ENCODE measurements at regions not wholly inside any gene's neighbourhood (a gene's known extent, or its start where the extent isn't known, plus 50 kb on each side); places are given as distances from the start of the nearest gene placed in this dataset.

- no peaks in the 10 kb centered on the region for H3K9me3 ChIP-seq (ENCODE audit: severe bottlenecking)
- H3K27me3 ChIP-seq (ENCODE audit: insufficient read depth, poor library complexity, severe bottlenecking) = no peaks in the 10 kb centered on the region
- H3K4me1 ChIP-seq (ENCODE audit: insufficient read depth, poor library complexity, severe bottlenecking) = no peaks in the 10 kb centered on the region
- DNase-seq (ENCODE audit: low spot score) (no peak), ATAC-seq (ENCODE audit: low read depth) (no peak)
- no peaks in the 10 kb centered on the region for H3K36me3 ChIP-seq (ENCODE audit: low read depth)
- no peak overlapping the region for H3K4me3 ChIP-seq (ENCODE audit: severe bottlenecking)
- TF ChIP-seq CTCF (IDR thresholded peaks at IDR 0.05; ENCODE audit: poor library complexity, severe bottlenecking) = no peak
- no peak overlapping the region for H3K27ac ChIP-seq (ENCODE audit: poor library complexity, severe bottlenecking)
Observed at GRCh38 chr13:82664183-82664582, 1218.1 kb downstream of the SLITRK1 start.

GRCh38 chr13:82661126-82661525, 1221.1 kb downstream of the SLITRK1 start:
- no peak overlapping the region for H3K4me3 ChIP-seq (ENCODE audit: severe bottlenecking)
- H3K36me3 ChIP-seq (ENCODE audit: low read depth) = no peaks in the 10 kb centered on the region
- DNase-seq (ENCODE audit: low spot score) = no peak
- no peak for ATAC-seq (ENCODE audit: low read depth)
- no peaks in the 10 kb centered on the region for H3K27me3 ChIP-seq (ENCODE audit: insufficient read depth, poor library complexity, severe bottlenecking)
- H3K27ac ChIP-seq (ENCODE audit: poor library complexity, severe bottlenecking) = no peak overlapping the region
- no peaks in the 10 kb centered on the region for H3K9me3 ChIP-seq (ENCODE audit: severe bottlenecking)
- H3K4me1 ChIP-seq (ENCODE audit: insufficient read depth, poor library complexity, severe bottlenecking) = no peaks in the 10 kb centered on the region
- no peak for TF ChIP-seq CTCF (IDR thresholded peaks at IDR 0.05; ENCODE audit: poor library complexity, severe bottlenecking)

GRCh38 chr13:82658811-82659210, 1223.5 kb downstream of the SLITRK1 start:
- no peak for TF ChIP-seq CTCF (IDR thresholded peaks at IDR 0.05; ENCODE audit: poor library complexity, severe bottlenecking)

GRCh38 chr13:82657471-82657870, 1224.8 kb downstream of the SLITRK1 start:
- H3K27ac ChIP-seq (ENCODE audit: poor library complexity, severe bottlenecking) = no peak overlapping the region
- H3K36me3 ChIP-seq (ENCODE audit: low read depth) = no peaks in the 10 kb centered on the region
- TF ChIP-seq CTCF (IDR thresholded peaks at IDR 0.05; ENCODE audit: poor library complexity, severe bottlenecking) = no peak
- no peaks in the 10 kb centered on the region for H3K27me3 ChIP-seq (ENCODE audit: insufficient read depth, poor library complexity, severe bottlenecking)
- H3K9me3 ChIP-seq (ENCODE audit: severe bottlenecking) = no peaks in the 10 kb centered on the region
- DNase-seq (ENCODE audit: low spot score) (no peak), ATAC-seq (ENCODE audit: low read depth) (no peak)
- peaks cover 6% of the 10 kb centered on the region for H3K4me1 ChIP-seq (ENCODE audit: insufficient read depth, poor library complexity, severe bottlenecking)
- no peak overlapping the region for H3K4me3 ChIP-seq (ENCODE audit: severe bottlenecking)

More at GRCh38 chr13:82658811-82659210, 1223.5 kb downstream of the SLITRK1 start:
- Histone ChIP-seq H3K36me3 (ENCODE audit: low read depth) (no peaks in the 10 kb centered on the region), H3K27ac (ENCODE audit: poor library complexity, severe bottlenecking) (no peak overlapping the region), H3K4me1 (ENCODE audit: insufficient read depth, poor library complexity, severe bottlenecking) (peaks cover 6% of the 10 kb centered on the region), H3K4me3 (ENCODE audit: severe bottlenecking) (no peak overlapping the region), H3K27me3 (ENCODE audit: insufficient read depth, poor library complexity, severe bottlenecking) (no peaks in the 10 kb centered on the region), H3K9me3 (ENCODE audit: severe bottlenecking) (no peaks in the 10 kb centered on the region)
- DNase-seq (ENCODE audit: low spot score) (no peak), ATAC-seq (ENCODE audit: low read depth) (no peak)

GRCh38 chr13:82654861-82655855, 1227.1 kb downstream of the SLITRK1 start:
- Histone ChIP-seq H3K27me3 (ENCODE audit: insufficient read depth, poor library complexity, severe bottlenecking) (no peaks in the 10 kb centered on the region), H3K27ac (ENCODE audit: poor library complexity, severe bottlenecking) (no peak overlapping the region), H3K4me1 (ENCODE audit: insufficient read depth, poor library complexity, severe bottlenecking) (peaks cover 6% of the 10 kb centered on the region), H3K36me3 (ENCODE audit: low read depth) (no peaks in the 10 kb centered on the region), H3K4me3 (ENCODE audit: severe bottlenecking) (no peak overlapping the region), H3K9me3 (ENCODE audit: severe bottlenecking) (no peaks in the 10 kb centered on the region)
- DNase-seq (ENCODE audit: low spot score) (no peak), ATAC-seq (ENCODE audit: low read depth) (peak; percentile 21; the same call in 1 of the 3 replicates)
- no peak for TF ChIP-seq CTCF (IDR thresholded peaks at IDR 0.05; ENCODE audit: poor library complexity, severe bottlenecking)
